Heart right ventricle (tissue), 16 donors: ENCODE measurements at regions not wholly inside any gene's neighbourhood (a gene's known extent, or its start where the extent isn't known, plus 50 kb on each side); places are given as distances from the start of the nearest gene placed in this dataset.

ENCODE experiments used
- ATAC-seq, 8 donors: fragments of 200-7000 bp; cut with Tn5 transposase; one replicate each; pipeline ENCODE4 v1.9.1; 2020; ENCODE audit warnings: mild to moderate bottlenecking in 8 of 8, moderate library complexity in 8 of 8, moderate number of reproducible peaks in 1 of 8
- DNase-seq, 2 donors: peaks; one replicate each; pipeline ENCODE4 v3.0.0-alpha.2; 2020
- H3K27ac ChIP-seq, 10 donors: fragments of 200-600 bp; sonication (generic) in 2 of 10; one replicate each; pipeline versions ENCODE4 v1.5.0 to v1.8.0; 2020 to 2022; ENCODE audit warnings: mild to moderate bottlenecking in 3 of 10
- H3K27me3 ChIP-seq, 7 donors: fragments of 200-600 bp; one replicate each; pipeline ENCODE4 v1.8.0; 2021 to 2022; ENCODE audit warnings: mild to moderate bottlenecking in 2 of 7
- H3K36me3 ChIP-seq, 9 donors: fragments of 200-600 bp; sonication (generic) in 1 of 9; one replicate each; pipeline versions ENCODE4 v1.5.0 to v1.8.0; 2020 to 2022; ENCODE audit warnings: mild to moderate bottlenecking in 2 of 9
- H3K4me1 ChIP-seq, 9 donors: fragments of 200-600 bp; sonication (generic) in 1 of 9; one replicate each; pipeline versions ENCODE4 v1.5.0 to v1.8.0; 2020 to 2022; ENCODE audit warnings: mild to moderate bottlenecking in 4 of 9
- H3K4me3 ChIP-seq, 10 donors: fragments of 200-600 bp; sonication (generic) in 2 of 10; one replicate each; pipeline versions ENCODE4 v1.5.0 to v1.8.0; 2020 to 2022; ENCODE audit warnings: mild to moderate bottlenecking in 7 of 10, moderate library complexity in 2 of 10
- H3K9me3 ChIP-seq, 11 donors: fragments of 200-600 bp in 10 of 11; sonication (generic) in 2 of 11; one replicate each; pipeline versions ENCODE4 v1.5.0 to v1.8.0; 2013 to 2022; ENCODE audit warnings: mild to moderate bottlenecking in 2 of 11, control low read depth in 1 of 11, moderate library complexity in 1 of 11
- CTCF ChIP-seq, 9 donors: fragments of 200-600 bp; sonication (generic) in 2 of 9; IDR thresholded peaks; one replicate each; pipeline versions ENCODE4 v1.5.0 to v1.8.0; 2021 to 2022; ENCODE audit warnings: antibody characterized with exemption in 9 of 9, mild to moderate bottlenecking in 5 of 9, moderate library complexity in 1 of 9
- WGBS, 2 donors: extraction: QIAGEN DNeasy Blood & Tissue Kit; methylation state at CpG; one replicate each; pipeline ENCODE4 v1.1.7; 2013; ENCODE audit warnings: inconsistent platforms in 1 of 2; 5-methylcytosine and 5-hydroxymethylcytosine counted together
- intact Hi-C, 10 donors: fragments of 100-400 bp; cut with DNase I; formaldehyde crosslinking; loops; one replicate each; pipeline versions ENCODE4 v1.11.1 to v1.14.2; 2022
- donor health status: Arrhythmogenic right ventricular cardiomyopathy.
- donor health status: ischemic (EF 13 %, LVEDD 7.1; RV severe dilation, severe dysfunction).
- donor health status: healthy with polysubstance abuse.
- donor health status: DM: no; HTN: yes; CAD: no.
- donor health status: DM: no; HTN: no; CAD: no.
- donor health status: ischemic (EF 25% LVEDD 6.9; RV normal size, moderate dysfunction).
- donor health status: ischemic (EF 25% LVEDD 5.7; RV mildly dilated, moderate dysfunction).
- donor health status: healthy.
- donor health status: DM: yes; HTN: yes; CAD: no.
- donor health status: Ischemic cardiomyopathy.
- donor health status: ischemic (EF 35%, LVEDD 5.7; RV mildly dilated, moderate dysfunction).
- donor health status: nonischemic (EF 11% LVEDD 7.7; RV severe dilation, severe dysfunction).
- donor health status: DM: yes; HTN: yes; CAD: no.
- donor health status: PGD.
- donor health status: ischemic (EF 29% LVEDD 5.4; RV normal size, mild dysfunction).
- donor health status: nonischemic (EF 23%, LVEDD 6.1; RV moderate dilation, normal function).

GRCh38 chr16:52379551-52379950 is 167.4 kb downstream of the TOX3 start:
- no peak for ATAC-seq
- Histone ChIP-seq H3K9me3 (peaks cover 0 to 9% (median 0%) of the 10 kb centered on the region in 11 donors), H3K4me3 (no peak overlapping the region), H3K27me3 (no peaks in the 10 kb centered on the region), H3K27ac (no peak overlapping the region), H3K36me3 (no peaks in the 10 kb centered on the region), H3K4me1 (no peaks in the 10 kb centered on the region)
- DNase-seq: no peak
- intact Hi-C loops: no loop called here
- TF ChIP-seq CTCF (IDR thresholded peaks at IDR 0.05): no peak
- WGBS, 2 donors: 80 to 93% methylated on average over 1 of the region's 1 CpG

- ATAC-seq: no peak
- TF ChIP-seq CTCF (IDR thresholded peaks at IDR 0.05): no peak
- peaks cover 0 to 13% (median 0%) of the 10 kb centered on the region in 11 donors for H3K9me3 ChIP-seq
- no peaks in the 10 kb centered on the region for H3K36me3 ChIP-seq
- no peak overlapping the region for H3K27ac ChIP-seq
- no peak overlapping the region for H3K4me3 ChIP-seq
- no peak for DNase-seq
- 52 to 56% methylated on average over 9 of the region's 9 CpGs for WGBS, 2 donors
- no peaks in the 10 kb centered on the region for H3K4me1 ChIP-seq
- intact Hi-C loops: no loop called here
- H3K27me3 ChIP-seq: no peaks in the 10 kb centered on the region
Measured at GRCh38 chr16:52376676-52377280, 170.2 kb downstream of the TOX3 start.

DNA sequence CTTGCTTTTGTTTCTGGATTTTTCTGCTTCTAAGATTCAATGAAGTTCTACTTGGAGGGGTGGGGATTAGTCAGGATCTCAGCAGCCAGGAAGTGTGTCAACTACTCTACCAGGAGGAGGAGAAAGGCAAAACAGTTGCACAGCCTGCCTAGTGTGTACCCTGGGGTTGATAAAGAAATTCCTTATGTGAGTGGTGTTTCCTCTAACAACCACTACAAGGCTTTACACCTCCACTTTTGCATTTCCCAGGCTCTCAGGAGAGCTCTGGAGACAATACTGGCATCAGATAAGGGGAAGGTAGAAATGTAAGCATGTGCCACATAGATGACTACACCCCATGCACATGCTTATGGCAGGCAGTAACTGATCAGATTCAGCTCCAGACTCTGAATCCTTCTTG is 174.6 kb downstream of the TOX3 start:
- Histone ChIP-seq H3K4me3 (no peak overlapping the region), H3K27ac (no peak overlapping the region), H3K36me3 (no peaks in the 10 kb centered on the region), H3K9me3 (peaks cover 0 to 13% (median 0%) of the 10 kb centered on the region in 11 donors), H3K4me1 (no peaks in the 10 kb centered on the region), H3K27me3 (no peaks in the 10 kb centered on the region)
- DNase-seq: no peak
- ATAC-seq: no peak
- intact Hi-C loops: no loop called here
- no peak for TF ChIP-seq CTCF (IDR thresholded peaks at IDR 0.05)

DNA sequence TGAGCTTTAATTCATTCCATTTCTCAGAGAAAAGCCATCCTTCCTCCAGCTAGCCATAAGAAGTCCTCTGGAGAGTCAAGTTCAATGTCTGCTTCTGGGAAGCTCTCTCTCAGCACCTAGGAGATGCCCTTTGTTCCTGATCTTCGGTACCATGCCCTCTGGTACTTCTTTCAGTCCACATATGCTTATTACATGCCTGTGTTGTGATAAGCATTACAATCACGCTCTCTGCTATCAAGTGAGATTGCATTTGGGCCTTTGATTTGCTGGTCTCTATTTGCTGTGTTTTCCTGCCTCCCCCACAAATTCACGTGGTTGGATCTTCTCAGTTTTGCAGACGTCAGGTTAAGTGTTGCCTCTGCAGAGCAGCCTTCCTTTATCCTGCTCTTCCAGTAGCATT is 178.1 kb downstream of the TOX3 start:
- 22 to 32% methylated on average over 4 of the region's 4 CpGs for WGBS, 2 donors
- ATAC-seq (no peak), DNase-seq (no peak)
- Histone ChIP-seq H3K27me3 (no peaks in the 10 kb centered on the region), H3K4me1 (no peaks in the 10 kb centered on the region), H3K36me3 (no peaks in the 10 kb centered on the region), H3K27ac (no peak overlapping the region), H3K4me3 (no peak overlapping the region), H3K9me3 (peaks cover 0 to 12% (median 0%) of the 10 kb centered on the region in 11 donors)
- TF ChIP-seq CTCF (IDR thresholded peaks at IDR 0.05): no peak
- intact Hi-C loops: no loop called here
